ENCODE measurements at regions not wholly inside any gene's neighbourhood (a gene's known extent, or its start where the extent isn't known, plus 50 kb on each side); places are given as distances from the start of the nearest gene placed in this dataset.

DNA sequence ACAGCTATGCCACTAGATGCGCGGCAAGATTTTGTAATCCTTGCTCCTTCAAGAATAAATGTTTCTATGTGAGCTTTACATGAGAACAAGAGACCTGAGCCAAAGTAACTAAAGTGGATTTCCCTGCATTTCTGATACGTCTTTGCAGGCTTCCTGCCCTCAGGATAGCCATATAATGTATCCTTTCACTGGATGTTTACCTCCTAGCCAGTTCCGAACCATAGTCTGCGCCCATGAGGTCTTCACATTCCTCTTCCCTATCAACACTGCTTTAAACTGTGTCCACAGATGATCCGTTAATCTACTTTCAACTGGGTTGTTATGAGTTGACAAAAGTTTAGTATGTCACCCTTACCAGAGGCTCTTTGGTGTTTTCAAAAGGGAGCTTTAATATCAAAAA, 1889.1 kb upstream of the AGA start:
- TF ChIP-seq, protein P1, sequence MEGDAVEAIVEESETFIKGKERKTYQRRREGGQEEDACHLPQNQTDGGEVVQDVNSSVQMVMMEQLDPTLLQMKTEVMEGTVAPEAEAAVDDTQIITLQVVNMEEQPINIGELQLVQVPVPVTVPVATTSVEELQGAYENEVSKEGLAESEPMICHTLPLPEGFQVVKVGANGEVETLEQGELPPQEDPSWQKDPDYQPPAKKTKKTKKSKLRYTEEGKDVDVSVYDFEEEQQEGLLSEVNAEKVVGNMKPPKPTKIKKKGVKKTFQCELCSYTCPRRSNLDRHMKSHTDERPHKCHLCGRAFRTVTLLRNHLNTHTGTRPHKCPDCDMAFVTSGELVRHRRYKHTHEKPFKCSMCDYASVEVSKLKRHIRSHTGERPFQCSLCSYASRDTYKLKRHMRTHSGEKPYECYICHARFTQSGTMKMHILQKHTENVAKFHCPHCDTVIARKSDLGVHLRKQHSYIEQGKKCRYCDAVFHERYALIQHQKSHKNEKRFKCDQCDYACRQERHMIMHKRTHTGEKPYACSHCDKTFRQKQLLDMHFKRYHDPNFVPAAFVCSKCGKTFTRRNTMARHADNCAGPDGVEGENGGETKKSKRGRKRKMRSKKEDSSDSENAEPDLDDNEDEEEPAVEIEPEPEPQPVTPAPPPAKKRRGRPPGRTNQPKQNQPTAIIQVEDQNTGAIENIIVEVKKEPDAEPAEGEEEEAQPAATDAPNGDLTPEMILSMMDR (IDR thresholded peaks at IDR 0.05; ENCODE audit: borderline replicate concordance, extremely low read depth, low read length, poor library complexity, severe bottlenecking), result no peak
- no peak for TF ChIP-seq EZH2 (IDR thresholded peaks at IDR 0.05; ENCODE audit: borderline replicate concordance, low read depth, low read length, severe bottlenecking)
